ENCODE measurements at regions not wholly inside any gene's neighbourhood (a gene's known extent, or its start where the extent isn't known, plus 50 kb on each side); places are given as distances from the start of the nearest gene placed in this dataset.

DNA sequence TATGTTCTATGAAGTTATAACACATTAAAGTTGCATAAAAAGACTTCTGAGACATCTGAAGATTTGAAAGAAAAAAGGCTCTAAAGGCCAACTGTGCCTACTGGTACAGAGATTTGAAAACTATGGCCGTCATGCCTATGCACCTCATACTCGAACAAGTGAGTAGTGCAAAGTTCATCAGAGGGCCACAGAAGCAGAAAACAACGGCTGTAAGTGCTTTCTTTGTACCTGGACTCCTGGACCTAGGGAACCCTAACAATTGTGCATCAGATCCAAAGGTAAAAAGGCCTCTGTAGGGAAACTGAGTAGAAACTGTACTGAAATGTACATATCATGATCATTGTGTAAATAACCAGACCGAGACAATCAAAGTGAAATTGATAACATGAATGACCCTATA, 230.4 kb upstream of the CHST9 start:
- TF ChIP-seq, protein P1, sequence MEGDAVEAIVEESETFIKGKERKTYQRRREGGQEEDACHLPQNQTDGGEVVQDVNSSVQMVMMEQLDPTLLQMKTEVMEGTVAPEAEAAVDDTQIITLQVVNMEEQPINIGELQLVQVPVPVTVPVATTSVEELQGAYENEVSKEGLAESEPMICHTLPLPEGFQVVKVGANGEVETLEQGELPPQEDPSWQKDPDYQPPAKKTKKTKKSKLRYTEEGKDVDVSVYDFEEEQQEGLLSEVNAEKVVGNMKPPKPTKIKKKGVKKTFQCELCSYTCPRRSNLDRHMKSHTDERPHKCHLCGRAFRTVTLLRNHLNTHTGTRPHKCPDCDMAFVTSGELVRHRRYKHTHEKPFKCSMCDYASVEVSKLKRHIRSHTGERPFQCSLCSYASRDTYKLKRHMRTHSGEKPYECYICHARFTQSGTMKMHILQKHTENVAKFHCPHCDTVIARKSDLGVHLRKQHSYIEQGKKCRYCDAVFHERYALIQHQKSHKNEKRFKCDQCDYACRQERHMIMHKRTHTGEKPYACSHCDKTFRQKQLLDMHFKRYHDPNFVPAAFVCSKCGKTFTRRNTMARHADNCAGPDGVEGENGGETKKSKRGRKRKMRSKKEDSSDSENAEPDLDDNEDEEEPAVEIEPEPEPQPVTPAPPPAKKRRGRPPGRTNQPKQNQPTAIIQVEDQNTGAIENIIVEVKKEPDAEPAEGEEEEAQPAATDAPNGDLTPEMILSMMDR (IDR thresholded peaks at IDR 0.05 in 8 of 11, conservative IDR thresholded peaks at IDR 0.05 in 3 of 11) = no peak
- no peak for TF ChIP-seq POLR2A (IDR thresholded peaks at IDR 0.05)

Data from spleen (tissue), 7 donors.